ENCODE measurements at regions not wholly inside any gene's neighbourhood (a gene's known extent, or its start where the extent isn't known, plus 50 kb on each side); places are given as distances from the start of the nearest gene placed in this dataset.

- no peak for DNase-seq (ENCODE audit: low read depth in 2 of 3, low spot score in 2 of 3)
Observed at GRCh38 chr3:72408983-72409779, 439.1 kb downstream of the SHQ1 start.

- no peak for DNase-seq (ENCODE audit: low read depth in 2 of 3, low spot score in 2 of 3)
Observed at GRCh38 chr3:72407766-72408165, 440.5 kb downstream of the SHQ1 start.

- DNase-seq (ENCODE audit: low read depth in 2 of 3, low spot score in 2 of 3): no peak
Observed at GRCh38 chr3:72405943-72406566, 442.2 kb downstream of the SHQ1 start.

- DNase-seq (ENCODE audit: low read depth in 2 of 3, low spot score in 2 of 3): no peak
Observed at GRCh38 chr3:72401005-72401545, 447.2 kb downstream of the SHQ1 start.

- DNase-seq (ENCODE audit: low read depth in 2 of 3, low spot score in 2 of 3): no peak
Observed at GRCh38 chr3:72398781-72399180, 449.5 kb downstream of the SHQ1 start.

GRCh38 chr3:72397586-72397985 lies 450.7 kb downstream of the SHQ1 start:
- DNase-seq (ENCODE audit: low read depth in 2 of 3, low spot score in 2 of 3): no peak

GRCh38 chr3:72396899-72397298 lies 451.3 kb downstream of the SHQ1 start:
- no peak for DNase-seq (ENCODE audit: low read depth in 2 of 3, low spot score in 2 of 3)

- DNase-seq (ENCODE audit: low read depth in 2 of 3, low spot score in 2 of 3): no peak
Observed at GRCh38 chr3:72395776-72396311, 452.4 kb downstream of the SHQ1 start.

- DNase-seq (ENCODE audit: low read depth in 2 of 3, low spot score in 2 of 3): no peak
Observed at GRCh38 chr3:72393455-72393854, 454.8 kb downstream of the SHQ1 start.

- no peak for DNase-seq (ENCODE audit: low read depth in 2 of 3, low spot score in 2 of 3)
Observed at GRCh38 chr3:72391659-72392058, 456.6 kb downstream of the SHQ1 start.

GRCh38 chr3:72390841-72391240 lies 457.4 kb downstream of the SHQ1 start:
- DNase-seq (ENCODE audit: low read depth in 2 of 3, low spot score in 2 of 3): no peak

GRCh38 chr3:72388644-72389043 lies 459.6 kb downstream of the SHQ1 start:
- DNase-seq (ENCODE audit: low read depth in 2 of 3, low spot score in 2 of 3): no peak

- DNase-seq (ENCODE audit: low read depth in 2 of 3, low spot score in 2 of 3): no peak
Observed at GRCh38 chr3:72388117-72388516, 460.1 kb downstream of the SHQ1 start.

GRCh38 chr3:72386327-72387000 lies 461.8 kb downstream of the SHQ1 start:
- no peak for DNase-seq (ENCODE audit: low read depth in 2 of 3, low spot score in 2 of 3)

- DNase-seq (ENCODE audit: low read depth in 2 of 3, low spot score in 2 of 3): no peak
Observed at GRCh38 chr3:72385167-72385566, 463.1 kb downstream of the SHQ1 start.

GRCh38 chr3:72384602-72385001 lies 463.6 kb downstream of the SHQ1 start:
- no peak for DNase-seq (ENCODE audit: low read depth in 2 of 3, low spot score in 2 of 3)

- no peak for DNase-seq (ENCODE audit: low read depth in 2 of 3, low spot score in 2 of 3)
Observed at GRCh38 chr3:72383883-72384282, 464.4 kb downstream of the SHQ1 start.

GRCh38 chr3:72383230-72383629 lies 465.0 kb downstream of the SHQ1 start:
- DNase-seq (ENCODE audit: low read depth in 2 of 3, low spot score in 2 of 3): no peak

GRCh38 chr3:72382460-72382859 lies 465.8 kb downstream of the SHQ1 start:
- DNase-seq (ENCODE audit: low read depth in 2 of 3, low spot score in 2 of 3): no peak

- no peak for DNase-seq (ENCODE audit: low read depth in 2 of 3, low spot score in 2 of 3)
Observed at GRCh38 chr3:72381584-72381983, 466.7 kb downstream of the SHQ1 start.

GRCh38 chr3:72380711-72381493 lies 467.3 kb downstream of the SHQ1 start:
- no peak for DNase-seq (ENCODE audit: low read depth in 2 of 3, low spot score in 2 of 3)

Measured in activated CD8-positive, alpha-beta memory T cell treated with anti-CD3 and anti-CD28 coated beads for 48 hours (primary cell).